Iris pigment epithelial cell (primary cell): ENCODE measurements at regions not wholly inside any gene's neighbourhood (a gene's known extent, or its start where the extent isn't known, plus 50 kb on each side); places are given as distances from the start of the nearest gene placed in this dataset.

Experiments
- DNase-seq: peaks from one replicate; pipeline ENCODE4 v3.0.0-alpha.2; 2011; ENCODE audit warnings: low read depth

DNA sequence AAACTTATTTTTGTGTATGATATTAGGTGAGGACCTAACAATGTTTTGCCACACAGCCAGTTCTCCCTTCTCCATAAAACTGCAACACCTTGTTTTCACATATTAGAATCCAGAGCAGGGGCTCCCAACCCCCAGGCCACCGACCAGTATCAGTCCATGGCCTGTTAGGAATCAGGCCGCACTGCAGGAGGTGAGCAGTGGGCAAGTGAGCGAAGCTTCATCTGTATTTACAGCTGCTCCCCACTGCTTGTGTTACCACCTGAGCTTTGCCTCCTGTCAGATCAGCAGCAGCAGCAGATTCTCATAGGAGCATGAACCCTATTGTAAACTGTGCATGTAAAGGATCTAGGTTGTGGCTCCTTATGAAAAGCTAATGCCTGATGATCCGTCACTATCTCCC lies 185.9 kb upstream of the NSMCE3 start:
- no peak for DNase-seq

DNA sequence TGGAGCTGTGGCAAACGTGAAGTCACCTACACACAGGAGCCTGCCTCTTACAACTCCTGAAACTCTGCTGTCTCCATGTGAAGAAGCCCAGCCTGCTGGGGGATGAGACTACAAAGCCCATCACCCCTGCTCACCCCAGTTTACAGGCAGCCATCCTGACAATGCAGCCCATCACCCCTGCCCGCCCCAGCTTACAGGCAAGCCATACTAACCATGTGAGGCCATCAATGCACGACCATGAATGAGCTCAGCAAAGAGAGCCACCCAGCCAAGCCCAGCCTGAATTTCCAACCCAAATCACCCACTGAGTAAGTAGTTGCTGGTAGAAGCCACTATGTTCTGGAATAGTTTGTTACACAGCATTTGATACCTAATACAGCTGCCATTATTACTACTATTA lies 185.4 kb upstream of the NSMCE3 start:
- DNase-seq = no peak

DNA sequence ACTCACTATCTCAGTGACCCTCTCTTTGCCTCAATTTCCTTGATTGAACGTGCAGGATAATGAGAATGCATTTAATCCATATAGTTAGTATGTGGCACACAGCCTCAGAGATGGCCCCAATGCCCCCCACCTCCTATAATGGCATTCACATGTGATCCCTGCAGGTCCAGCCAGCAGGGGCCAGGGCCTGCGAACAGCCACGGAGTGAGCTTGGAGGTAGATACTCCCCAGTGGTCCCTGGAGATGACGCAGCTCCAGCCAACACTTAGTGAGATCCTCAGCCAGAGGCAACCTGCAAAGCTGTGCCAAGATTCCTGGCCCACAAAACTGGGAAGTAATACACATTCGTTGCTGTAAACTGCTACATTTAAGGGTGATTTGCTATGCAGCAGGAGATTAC lies 184.9 kb upstream of the NSMCE3 start:
- DNase-seq = no peak

DNA sequence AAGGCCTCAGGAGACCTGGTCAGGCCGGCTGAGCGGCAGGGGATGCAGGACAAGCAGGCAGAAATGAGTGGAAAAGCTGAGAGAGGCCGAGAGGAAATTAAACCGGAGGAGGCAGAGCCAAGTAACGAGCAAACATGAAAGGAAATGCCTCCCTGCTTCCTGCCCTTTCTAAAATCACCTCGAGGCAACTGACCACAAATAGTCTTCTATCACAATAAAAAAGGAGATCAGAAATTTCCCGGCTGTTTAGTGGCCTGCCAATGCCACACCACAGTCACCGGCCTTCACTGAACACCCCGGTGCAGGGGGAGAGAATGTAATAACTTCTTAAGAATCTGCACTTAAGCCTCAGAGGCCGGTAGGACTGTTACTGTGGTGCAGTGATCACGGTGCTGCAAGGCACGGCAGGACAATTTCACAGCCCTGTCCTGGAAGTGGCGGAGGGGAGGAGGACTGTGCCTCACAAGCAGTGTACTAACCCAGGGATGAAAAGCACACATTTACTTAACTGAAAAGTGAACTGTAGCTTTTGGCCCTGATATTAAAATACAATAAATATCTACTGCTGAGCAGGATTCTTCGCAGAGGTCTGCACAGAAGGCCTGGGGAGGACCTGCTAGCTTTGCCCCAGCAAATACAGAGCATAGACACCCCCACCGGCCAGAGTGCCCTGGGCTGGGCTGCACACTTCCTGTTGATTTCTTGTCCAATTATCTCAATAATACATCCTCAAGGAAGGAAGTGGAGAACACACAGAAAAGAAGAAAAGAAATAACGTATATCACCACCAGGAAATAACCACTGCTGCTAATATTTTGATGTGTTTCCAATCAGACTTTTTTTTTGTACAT lies 183.5 kb upstream of the NSMCE3 start:
- DNase-seq = no peak

DNA sequence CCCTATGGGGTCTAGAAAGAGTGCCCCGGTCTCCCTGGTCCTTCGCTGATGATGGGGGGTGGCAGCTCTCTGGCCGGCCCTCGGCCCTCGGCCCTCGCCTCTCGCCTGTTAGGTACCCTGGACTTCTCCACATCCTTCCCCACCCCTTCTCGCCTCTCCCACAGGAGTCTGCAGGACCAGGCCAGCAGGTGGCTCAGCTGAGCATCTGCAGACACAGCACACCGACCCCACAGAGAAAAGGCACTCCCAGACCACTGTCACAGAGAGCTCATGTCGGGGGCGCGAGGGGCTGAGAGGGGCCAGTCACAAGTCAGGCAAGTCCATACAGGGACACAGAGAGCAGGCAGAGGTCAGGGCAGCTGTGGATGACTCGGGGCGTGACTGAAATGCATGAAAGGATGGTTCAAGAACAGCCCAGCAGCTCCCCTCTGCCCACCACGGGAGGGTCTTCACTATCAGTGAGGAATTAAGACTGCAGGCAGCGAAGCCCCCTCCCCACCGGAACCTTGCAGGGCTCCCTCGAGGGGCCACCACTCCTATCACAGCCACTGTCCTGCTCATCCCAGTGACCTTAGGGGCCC lies 181.7 kb upstream of the NSMCE3 start:
- no peak for DNase-seq

DNA sequence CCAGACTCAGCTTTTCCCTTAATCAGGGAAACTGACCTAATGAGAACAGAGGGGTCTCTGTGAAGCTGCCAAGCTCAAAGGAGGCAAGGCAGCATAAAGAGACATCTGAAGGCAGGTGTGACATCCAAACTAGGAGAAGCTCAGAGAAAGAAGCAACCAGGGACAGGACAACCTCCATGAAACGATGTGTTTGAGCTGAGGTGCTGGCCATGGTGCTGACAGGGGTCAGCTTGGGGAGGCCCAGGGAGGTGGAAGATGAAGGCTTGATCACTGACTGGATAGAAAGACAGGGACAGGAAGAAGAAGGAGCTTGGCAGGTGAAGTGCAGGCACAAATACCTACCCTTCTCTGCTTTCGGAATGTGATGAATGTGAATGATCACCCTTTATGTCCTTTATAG lies 179.5 kb upstream of the NSMCE3 start:
- DNase-seq = no peak

DNA sequence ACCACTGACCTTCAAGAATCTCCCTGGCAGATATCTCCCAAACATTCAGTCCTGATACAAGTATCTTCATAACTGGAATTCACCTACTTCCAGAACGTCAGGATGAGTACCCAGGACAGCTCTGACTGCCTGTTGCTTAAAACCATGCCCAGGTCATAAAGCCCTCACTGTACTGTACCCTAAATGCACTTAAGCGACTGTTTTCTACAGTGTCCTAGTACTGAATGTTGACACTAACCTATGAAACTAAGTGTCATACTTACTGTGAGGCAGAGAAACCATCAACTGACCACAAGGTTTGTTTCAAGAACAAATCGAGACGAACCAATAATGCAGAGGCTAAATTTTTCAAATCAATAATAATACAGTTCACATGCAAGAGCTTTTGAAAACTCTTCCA lies 178.7 kb upstream of the NSMCE3 start:
- DNase-seq = no peak

DNA sequence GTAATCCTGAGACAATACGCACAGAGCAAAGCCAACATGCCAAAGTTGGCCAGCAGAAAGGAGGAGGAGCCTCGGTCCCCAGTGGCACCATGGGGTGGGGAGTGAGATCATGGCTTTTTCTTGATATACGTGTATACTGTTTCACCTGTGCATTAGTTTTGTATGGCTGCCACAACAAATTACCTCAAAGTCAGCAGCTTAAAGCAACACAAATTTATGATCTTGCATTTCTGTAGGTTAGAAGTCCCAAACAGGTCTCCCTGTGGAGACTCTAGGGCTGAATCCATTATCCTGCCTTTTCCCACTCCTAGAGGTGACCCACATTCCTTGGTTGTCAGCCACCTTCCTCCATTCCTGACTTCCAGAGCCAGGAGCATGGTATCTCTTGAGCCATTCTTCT lies 176.9 kb upstream of the NSMCE3 start:
- no peak for DNase-seq

DNA sequence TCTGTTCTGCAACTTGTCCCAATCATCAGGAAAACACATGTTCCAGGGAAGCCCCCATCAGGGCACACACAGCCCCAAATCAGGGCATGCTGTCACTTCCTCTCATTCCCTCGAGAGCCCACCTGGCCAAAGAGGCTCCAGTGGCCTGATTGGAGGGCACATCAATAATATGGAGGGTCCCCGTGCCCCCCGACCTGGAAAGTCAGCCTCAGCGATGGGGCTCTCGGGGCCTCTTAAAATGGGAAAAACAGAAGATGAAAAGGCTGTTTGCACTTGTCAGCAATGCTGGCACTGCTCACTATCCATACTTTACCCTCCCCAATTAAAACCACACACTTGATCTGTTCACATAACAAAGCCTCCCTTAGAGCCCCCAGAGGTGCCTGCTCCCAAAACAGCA lies 172.9 kb upstream of the NSMCE3 start:
- DNase-seq = no peak

DNA sequence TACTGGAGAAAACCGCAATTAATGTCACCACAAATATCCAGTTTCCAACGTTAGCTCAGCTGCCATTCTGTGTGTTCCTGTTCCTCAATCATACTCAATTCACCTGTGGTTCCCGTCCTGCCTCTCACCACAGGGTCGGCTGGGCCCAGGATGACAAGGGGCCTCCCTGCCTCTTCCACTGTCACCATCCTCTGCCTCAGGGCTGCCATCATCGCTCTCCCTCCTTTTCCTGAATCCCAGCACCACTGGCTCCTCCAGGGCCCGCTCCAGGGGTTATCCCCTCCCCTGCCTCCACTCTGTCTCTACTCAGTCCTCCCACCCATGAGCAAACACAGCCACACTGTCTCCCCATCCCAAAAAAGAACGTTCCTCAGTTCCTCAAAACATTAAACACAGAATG lies 170.9 kb upstream of the NSMCE3 start:
- DNase-seq = no peak

DNA sequence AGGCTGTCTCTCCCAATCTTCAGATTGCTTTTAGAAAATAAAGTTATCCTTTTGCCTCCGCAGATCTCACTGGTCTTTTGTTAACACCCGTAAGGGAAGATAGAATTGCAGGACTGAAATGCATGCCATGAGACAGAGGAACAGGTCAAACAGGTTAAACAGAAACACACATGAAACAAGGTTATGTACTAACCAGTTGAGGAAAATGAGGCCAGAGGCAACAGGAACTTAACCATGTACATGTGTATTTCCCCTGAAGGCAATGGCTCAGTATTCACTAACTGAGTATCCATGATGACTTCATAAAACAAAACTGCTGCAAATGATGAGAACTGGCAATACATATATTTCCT lies 169.1 kb upstream of the NSMCE3 start:
- no peak for DNase-seq

DNA sequence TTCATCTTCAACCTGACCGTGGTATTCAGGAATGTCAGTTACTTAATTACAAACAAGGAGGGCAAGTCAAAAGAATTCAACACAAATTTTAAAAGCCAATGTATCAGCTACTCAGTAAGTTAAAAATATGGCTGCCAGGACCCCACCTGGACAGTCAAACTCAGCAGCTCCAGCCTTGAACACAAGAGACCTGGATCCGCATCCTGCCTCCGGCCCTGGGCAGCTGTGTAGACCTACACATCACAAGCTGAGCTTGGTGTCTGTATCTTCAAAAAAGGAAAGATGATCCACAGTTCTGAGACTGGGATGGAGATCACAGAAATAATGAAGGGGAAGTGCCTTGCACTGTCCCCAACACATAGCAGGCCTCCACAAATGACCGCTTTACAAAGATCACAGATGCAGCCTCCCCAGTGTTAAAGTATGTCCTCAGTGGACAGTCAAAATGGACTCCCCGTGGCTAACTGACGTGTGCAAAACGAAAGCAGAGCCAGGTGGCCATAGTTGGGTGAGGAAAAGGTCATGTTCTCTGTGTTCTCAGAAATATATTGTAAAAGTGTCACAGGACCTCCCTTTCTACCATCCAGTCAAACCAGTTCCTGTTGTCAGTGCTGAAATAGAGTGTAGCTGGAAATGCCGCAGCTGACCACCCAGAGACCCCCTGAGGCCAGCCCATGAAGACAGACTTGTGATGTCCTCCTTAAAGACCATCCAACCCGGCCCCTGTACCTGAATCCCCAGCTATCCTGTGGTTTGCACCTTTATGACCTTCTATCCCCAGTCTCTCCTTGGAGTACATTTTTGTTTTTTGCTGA lies 168.5 kb upstream of the NSMCE3 start:
- no peak for DNase-seq

DNA sequence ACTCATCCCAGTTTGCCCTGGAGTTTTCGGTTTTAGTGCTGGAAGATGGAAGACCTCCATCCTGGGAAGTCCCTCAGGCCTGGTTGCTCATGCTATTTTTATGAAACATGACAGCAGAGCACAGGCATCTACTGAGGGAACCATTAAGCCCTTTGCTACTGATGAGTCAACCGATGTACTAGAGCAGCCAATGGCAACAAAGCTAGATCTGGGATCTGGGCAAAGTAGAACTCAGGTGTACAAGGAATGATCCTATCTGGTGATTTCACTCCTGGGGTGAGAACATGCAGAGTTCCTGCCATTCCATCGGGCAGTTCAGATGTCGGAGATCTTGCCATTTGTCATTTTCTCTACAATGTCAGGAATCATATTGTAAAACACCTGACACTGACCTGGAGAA lies 166.2 kb upstream of the NSMCE3 start:
- DNase-seq = no peak

DNA sequence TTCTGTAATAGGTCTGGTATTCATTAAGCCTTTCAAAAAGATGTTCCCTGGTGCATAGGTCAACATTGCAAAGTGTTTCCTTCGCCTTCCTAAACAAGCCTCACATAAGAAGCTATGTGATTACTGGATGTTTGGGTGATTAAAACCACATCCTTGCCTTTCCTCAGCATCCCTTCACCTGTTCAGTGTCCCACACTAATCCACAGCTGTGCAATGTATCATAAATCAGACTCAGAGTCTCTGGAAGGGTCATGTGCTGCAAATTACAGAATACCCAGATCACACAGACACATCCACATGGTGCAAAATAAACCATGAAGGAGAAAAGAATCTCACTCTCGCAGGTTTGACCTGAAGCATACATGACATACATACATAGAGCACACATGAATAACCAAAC lies 164.7 kb upstream of the NSMCE3 start:
- no peak for DNase-seq

DNA sequence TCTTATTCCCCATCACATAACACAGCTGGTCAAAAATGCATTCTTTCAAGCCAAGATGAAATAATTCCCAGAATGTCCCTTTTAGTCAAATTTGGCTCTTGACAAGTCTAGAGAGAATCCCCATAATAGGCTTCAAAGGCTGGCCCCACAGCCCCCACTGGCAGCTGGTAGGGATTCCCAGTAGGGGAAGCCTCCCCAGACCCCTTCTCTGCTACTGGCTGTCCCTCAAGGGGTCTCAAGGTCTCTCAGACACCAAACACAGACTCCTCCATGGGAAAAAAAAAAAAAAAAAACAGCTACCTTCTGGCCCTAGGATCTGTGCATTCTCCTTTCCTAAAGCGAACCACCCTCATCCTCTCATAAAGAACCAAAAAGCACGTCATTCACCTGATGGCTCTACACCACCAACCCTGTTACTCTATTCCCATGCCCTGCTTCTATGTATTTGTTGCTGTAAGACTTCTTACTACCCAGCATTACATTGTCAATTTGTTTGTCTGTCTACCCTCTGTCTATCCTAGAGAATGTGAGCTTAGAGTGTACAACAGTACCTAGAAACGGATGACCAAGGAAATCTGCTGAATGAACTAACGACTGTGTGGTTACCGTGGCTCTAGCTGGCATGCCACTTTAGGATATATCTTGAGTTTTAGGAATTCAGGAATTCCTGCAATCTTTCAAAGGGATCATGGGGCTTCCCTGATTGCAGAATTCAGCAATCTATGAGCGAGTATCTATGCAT lies 164.1 kb upstream of the NSMCE3 start:
- DNase-seq = no peak

DNA sequence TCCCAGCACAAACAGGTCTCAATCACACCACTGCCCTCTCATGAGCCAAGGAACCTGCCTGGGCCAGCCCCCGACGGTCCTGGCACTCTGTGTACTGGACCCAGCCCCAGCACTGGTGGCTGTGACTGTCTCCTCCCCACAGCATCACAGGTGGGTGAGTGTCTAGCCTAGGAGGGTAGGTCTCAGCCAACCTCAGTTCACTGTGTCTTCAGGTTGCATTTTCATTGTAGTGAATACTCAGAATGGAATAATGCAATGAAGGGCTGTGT lies 163.4 kb upstream of the NSMCE3 start:
- DNase-seq = no peak

DNA sequence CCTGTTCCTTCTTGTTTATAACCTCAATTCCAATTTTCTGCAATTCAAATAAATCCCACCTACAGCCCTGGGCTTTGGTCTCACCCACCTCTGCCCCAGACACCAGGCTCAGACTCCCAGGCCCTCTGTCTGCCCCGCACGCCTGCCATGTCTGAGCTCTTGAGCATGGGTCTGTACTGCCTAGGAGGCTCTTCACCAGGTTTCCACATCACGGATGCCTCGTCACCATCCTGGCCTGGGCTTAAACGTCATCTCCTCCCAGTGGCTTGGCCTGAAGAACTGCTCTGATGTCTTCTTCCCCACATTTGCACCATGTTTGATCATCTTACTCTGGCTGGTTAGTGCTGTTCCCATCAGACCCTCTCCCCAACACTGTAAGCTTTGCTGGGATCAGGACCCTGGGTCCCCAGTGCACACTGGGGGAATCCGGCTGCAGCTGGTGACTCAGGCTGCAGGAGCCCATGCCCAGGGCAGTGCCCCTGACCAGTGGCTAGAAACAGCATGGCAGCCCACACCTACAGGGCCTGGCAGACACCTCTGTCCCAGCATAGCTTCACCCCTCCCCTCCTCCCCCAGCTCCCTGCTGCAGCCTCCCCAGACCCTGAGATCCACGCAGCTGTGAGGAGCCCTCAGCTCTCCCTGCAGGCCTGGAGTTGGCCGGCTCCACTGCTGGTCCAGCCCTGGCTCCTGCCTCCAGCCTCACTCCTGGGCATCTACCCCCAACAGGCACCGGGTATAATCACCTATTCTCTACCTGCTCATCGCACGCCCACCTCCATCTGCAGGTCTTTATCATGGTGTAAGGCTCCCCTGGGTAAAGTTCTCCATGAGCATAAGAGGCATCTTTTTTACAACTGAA lies 162.8 kb upstream of the NSMCE3 start:
- no peak for DNase-seq

DNA sequence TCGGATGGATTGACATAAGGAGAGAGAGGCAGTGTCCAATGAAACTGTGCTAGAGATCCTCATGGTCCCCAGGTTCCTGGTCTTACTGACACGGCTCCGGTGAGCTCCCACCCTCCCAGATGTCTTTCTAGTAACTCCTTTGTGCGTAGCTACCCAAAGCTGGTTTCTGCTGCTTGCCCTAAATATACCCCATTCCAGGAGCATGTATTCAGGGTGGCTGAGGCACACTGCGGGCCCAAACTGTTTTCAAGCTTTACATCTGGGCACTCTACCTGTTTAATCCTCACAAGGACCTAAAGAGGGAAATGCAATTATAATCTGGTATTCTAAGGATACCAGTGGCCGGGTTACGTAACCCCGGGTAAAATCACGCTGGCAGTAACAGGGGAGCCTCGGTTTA lies 161.2 kb upstream of the NSMCE3 start:
- no peak for DNase-seq

DNA sequence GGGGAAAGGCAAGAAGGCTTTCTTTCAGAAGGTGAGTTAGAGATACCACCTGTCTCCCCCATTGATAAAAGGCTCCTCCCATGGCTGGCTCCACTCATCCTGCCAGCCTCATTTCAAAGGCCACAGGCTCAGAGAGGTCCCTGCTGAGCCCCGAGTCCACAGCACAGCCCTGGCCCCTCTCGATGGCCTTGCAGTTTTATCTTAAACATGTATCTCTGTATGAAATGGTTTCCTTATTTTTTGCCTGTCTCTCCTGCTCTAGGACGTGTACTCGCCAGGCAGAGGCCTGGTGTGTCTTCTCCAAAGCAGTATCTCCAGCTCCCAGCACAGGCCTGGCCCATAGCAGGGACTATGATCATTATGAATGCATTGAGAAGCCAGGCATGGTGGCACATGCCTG lies 160.5 kb upstream of the NSMCE3 start:
- DNase-seq = no peak

DNA sequence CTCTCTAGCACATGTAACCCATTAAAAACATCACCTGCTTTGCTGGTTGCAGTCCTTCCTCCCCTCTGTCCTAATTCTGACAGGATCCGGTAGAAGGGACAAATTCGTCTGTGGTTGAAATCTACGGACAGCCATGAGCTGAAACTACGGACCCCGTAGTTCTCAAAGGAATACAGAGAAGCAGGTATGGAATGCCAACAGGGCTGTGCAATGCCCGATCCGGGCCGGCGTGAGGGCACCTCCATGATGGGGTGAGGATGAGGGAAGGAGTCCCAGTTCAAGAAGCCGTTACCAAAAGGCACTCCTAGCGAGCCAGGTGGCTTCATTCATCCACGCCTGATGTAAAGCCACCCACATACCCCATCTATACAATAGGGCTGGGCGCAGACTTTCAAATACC lies 160.0 kb upstream of the NSMCE3 start:
- no peak for DNase-seq

DNA sequence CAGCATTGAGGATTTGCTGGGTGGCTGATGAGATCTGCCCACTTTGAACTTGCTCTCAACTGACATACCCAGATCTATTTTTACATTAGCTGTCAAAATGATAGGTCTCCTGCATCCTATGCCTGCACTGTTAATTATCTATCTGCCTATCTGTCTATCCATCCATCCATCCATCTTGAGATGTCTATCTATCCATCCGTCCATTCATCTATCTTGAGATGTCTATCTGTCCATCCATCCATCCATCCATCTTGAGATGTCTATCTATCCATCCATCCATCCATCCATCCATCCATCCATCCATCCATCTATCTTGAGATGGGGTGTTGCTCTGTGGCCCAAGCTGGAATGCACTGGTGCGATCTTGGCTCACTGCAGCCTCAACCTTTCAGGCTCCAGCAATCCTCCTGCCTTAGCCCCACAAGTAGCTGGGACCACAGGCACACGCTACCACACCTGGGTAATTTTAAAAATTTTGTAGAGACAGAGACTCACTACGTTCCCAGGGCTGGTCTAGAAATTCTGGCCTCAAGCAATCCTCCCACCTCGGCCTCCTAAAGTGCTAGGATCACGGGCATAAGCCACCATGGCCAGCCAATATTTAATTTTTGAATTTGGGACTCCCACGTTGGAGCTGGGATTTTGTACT lies 159.4 kb upstream of the NSMCE3 start:
- DNase-seq = no peak
